Heart right ventricle (tissue), 16 donors: ENCODE measurements at regions not wholly inside any gene's neighbourhood (a gene's known extent, or its start where the extent isn't known, plus 50 kb on each side); places are given as distances from the start of the nearest gene placed in this dataset.
"Not testable (repeated sequence)": the region's sequence is repeated elsewhere in the genome, so short reads cannot be mapped to it uniquely, and the experiment has no call there.

ENCODE experiments used
- ATAC-seq, 8 donors: fragments of 200-7000 bp; cut with Tn5 transposase; one replicate each; pipeline ENCODE4 v1.9.1; 2020; ENCODE audit warnings: mild to moderate bottlenecking in 8 of 8, moderate library complexity in 8 of 8, moderate number of reproducible peaks in 1 of 8
- DNase-seq, 2 donors: peaks; one replicate each; pipeline ENCODE4 v3.0.0-alpha.2; 2020
- H3K27ac ChIP-seq, 10 donors: fragments of 200-600 bp; sonication (generic) in 2 of 10; one replicate each; pipeline versions ENCODE4 v1.5.0 to v1.8.0; 2020 to 2022; ENCODE audit warnings: mild to moderate bottlenecking in 3 of 10
- H3K27me3 ChIP-seq, 7 donors: fragments of 200-600 bp; one replicate each; pipeline ENCODE4 v1.8.0; 2021 to 2022; ENCODE audit warnings: mild to moderate bottlenecking in 2 of 7
- H3K36me3 ChIP-seq, 9 donors: fragments of 200-600 bp; sonication (generic) in 1 of 9; one replicate each; pipeline versions ENCODE4 v1.5.0 to v1.8.0; 2020 to 2022; ENCODE audit warnings: mild to moderate bottlenecking in 2 of 9
- H3K4me1 ChIP-seq, 9 donors: fragments of 200-600 bp; sonication (generic) in 1 of 9; one replicate each; pipeline versions ENCODE4 v1.5.0 to v1.8.0; 2020 to 2022; ENCODE audit warnings: mild to moderate bottlenecking in 4 of 9
- H3K4me3 ChIP-seq, 10 donors: fragments of 200-600 bp; sonication (generic) in 2 of 10; one replicate each; pipeline versions ENCODE4 v1.5.0 to v1.8.0; 2020 to 2022; ENCODE audit warnings: mild to moderate bottlenecking in 7 of 10, moderate library complexity in 2 of 10
- H3K9me3 ChIP-seq, 11 donors: fragments of 200-600 bp in 10 of 11; sonication (generic) in 2 of 11; one replicate each; pipeline versions ENCODE4 v1.5.0 to v1.8.0; 2013 to 2022; ENCODE audit warnings: mild to moderate bottlenecking in 2 of 11, control low read depth in 1 of 11, moderate library complexity in 1 of 11
- WGBS, 2 donors: extraction: QIAGEN DNeasy Blood & Tissue Kit; methylation state at CpG; one replicate each; pipeline ENCODE4 v1.1.7; 2013; ENCODE audit warnings: inconsistent platforms in 1 of 2; 5-methylcytosine and 5-hydroxymethylcytosine counted together
- intact Hi-C, 10 donors: fragments of 100-400 bp; cut with DNase I; formaldehyde crosslinking; loops; one replicate each; pipeline versions ENCODE4 v1.11.1 to v1.14.2; 2022
- TF ChIP-seq, protein P1 (sequence below), 9 donors: fragments of 200-600 bp; sonication (generic) in 2 of 9; IDR thresholded peaks; one replicate each; pipeline versions ENCODE4 v1.5.0 to v1.8.0; 2021 to 2022; ENCODE audit warnings: antibody characterized with exemption in 9 of 9, mild to moderate bottlenecking in 5 of 9, moderate library complexity in 1 of 9
- donor health status: Arrhythmogenic right ventricular cardiomyopathy.
- donor health status: ischemic (EF 13 %, LVEDD 7.1; RV severe dilation, severe dysfunction).
- donor health status: healthy with polysubstance abuse.
- donor health status: DM: no; HTN: yes; CAD: no.
- donor health status: DM: no; HTN: no; CAD: no.
- donor health status: ischemic (EF 25% LVEDD 6.9; RV normal size, moderate dysfunction).
- donor health status: ischemic (EF 25% LVEDD 5.7; RV mildly dilated, moderate dysfunction).
- donor health status: healthy.
- donor health status: DM: yes; HTN: yes; CAD: no.
- donor health status: Ischemic cardiomyopathy.
- donor health status: ischemic (EF 35%, LVEDD 5.7; RV mildly dilated, moderate dysfunction).
- donor health status: nonischemic (EF 11% LVEDD 7.7; RV severe dilation, severe dysfunction).
- donor health status: DM: yes; HTN: yes; CAD: no.
- donor health status: PGD.
- donor health status: ischemic (EF 29% LVEDD 5.4; RV normal size, mild dysfunction).
- donor health status: nonischemic (EF 23%, LVEDD 6.1; RV moderate dilation, normal function).

DNA sequence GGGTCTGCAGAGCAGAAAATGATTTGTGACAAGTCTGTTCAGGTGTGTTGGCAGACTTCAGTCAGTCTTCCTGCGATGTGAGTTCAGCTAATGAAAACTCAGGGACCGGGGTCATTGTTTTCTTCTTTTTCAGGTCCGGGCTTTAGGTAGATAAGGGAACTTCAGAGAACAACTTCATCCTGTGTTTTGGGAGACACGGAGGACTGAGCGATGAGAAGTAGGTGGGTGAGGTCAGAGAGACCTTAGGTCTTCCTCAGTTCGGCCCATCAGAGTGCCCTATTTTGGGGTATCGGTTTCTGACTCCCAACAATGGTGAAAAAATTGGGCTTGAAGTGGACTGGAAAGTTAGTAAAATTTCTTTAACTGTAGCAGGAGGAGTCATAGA, 88.9 kb upstream of the ATF7IP2 start:
- WGBS, 2 donors = 90 to 94% methylated on average over 7 of the region's 7 CpGs

DNA sequence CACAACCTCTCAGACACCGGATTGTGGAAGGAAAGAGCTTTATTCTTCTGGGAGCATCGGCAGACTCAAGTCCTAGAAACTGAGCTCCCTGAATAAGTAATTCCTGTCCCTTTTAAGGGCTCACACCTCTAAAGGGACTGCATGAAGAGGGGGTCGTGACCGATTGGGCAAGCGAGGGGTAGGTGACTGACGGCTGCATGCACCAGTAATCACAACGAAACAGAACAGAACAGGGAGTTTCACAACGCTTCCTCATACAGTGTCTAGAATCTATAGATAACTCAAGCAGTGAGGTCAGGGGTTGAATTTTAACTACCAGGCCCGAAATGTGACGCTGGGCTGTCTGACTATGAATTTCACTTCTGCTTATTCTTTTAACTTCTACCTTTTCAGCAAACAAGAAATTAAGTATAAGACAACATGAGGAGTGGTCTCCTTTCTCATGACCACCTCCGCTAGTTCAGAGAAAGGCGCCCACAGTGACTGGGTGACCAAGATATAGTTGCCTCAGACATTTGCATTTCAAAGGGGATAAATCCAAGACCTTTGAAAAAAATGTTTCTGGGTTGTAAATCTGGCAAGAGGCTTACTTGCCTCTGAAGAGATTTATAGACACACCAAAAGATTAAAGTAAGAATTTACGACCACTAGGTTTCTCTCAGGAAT, 88.4 kb upstream of the ATF7IP2 start:
- no peaks in the 10 kb centered on the region for H3K36me3 ChIP-seq
- no peak overlapping the region for H3K4me3 ChIP-seq
- H3K4me1 ChIP-seq = no peaks in the 10 kb centered on the region
- H3K27me3 ChIP-seq = peaks cover 0 to 5% (median 0%) of the 10 kb centered on the region in 7 donors
- TF ChIP-seq, protein P1, sequence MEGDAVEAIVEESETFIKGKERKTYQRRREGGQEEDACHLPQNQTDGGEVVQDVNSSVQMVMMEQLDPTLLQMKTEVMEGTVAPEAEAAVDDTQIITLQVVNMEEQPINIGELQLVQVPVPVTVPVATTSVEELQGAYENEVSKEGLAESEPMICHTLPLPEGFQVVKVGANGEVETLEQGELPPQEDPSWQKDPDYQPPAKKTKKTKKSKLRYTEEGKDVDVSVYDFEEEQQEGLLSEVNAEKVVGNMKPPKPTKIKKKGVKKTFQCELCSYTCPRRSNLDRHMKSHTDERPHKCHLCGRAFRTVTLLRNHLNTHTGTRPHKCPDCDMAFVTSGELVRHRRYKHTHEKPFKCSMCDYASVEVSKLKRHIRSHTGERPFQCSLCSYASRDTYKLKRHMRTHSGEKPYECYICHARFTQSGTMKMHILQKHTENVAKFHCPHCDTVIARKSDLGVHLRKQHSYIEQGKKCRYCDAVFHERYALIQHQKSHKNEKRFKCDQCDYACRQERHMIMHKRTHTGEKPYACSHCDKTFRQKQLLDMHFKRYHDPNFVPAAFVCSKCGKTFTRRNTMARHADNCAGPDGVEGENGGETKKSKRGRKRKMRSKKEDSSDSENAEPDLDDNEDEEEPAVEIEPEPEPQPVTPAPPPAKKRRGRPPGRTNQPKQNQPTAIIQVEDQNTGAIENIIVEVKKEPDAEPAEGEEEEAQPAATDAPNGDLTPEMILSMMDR (IDR thresholded peaks at IDR 0.05) = no peak
- H3K9me3 ChIP-seq = peaks cover 0 to 7% (median 0%) of the 10 kb centered on the region in 11 donors
- no peak for ATAC-seq
- DNase-seq = peak in 1 of 2 donors; percentile 6
- 81 to 89% methylated on average over 13 of the region's 13 CpGs for WGBS, 2 donors
- peak overlapping the region in 1 of 10 donors; percentile 20 for H3K27ac ChIP-seq
- intact Hi-C loops = no loop called here

More for the DNA sequence above, 88.9 kb upstream of the ATF7IP2 start:
- H3K9me3 ChIP-seq = peaks cover 0 to 13% (median 0%) of the 10 kb centered on the region in 11 donors
- H3K36me3 ChIP-seq = no peaks in the 10 kb centered on the region
- H3K27ac ChIP-seq = no peak overlapping the region
- no peak for ATAC-seq
- no peaks in the 10 kb centered on the region for H3K4me1 ChIP-seq
- peaks cover 0 to 5% (median 0%) of the 10 kb centered on the region in 7 donors for H3K27me3 ChIP-seq
- DNase-seq = no peak
- TF ChIP-seq, protein P1 (IDR thresholded peaks at IDR 0.05) = no peak
- intact Hi-C loops = no loop called here
- H3K4me3 ChIP-seq = no peak overlapping the region

DNA sequence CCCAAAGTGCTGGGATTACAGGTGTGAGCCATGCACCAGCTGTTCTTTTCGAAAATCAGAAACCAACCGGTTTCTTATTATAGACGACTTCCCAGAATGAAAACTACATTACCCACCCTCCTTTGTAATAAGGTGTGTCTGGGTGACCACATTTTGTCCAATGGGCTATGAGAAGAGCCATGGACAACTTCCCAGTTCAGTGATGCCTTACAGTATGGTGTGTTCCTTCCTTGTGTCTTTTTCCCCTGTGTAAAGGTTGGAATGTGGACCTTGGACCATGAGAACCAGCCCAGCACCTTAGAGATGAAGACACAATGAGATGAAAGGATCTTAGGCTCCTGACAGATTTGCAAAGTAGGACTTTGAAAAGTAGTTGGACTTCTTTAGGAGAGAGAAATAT, 85.0 kb upstream of the ATF7IP2 start:
- H3K9me3 ChIP-seq = no peaks in the 10 kb centered on the region
- WGBS, 2 donors = 89 to 92% methylated on average over 3 of the region's 3 CpGs
- DNase-seq = no peak

DNA sequence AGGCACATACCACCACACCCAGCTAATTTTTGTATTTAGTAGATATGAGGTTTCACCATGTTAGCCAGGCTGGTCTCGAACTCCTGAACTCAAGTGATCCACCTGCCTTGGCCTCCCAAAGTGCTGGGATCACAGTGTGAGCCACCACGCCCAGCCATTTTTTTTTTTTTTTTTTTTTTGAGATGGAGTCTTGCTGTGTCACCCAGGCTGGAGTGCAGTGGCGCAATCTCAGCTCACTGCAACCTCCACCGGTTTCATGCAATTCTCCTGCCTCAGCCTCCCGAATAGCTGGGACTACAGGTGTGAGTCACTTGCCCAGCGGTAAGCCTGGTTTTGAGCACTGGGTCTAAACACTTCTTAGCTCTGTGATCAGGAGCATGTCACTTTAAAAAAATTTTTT, 84.3 kb upstream of the ATF7IP2 start:
- intact Hi-C loops, H3K4me3 ChIP-seq, ATAC-seq, DNase-seq, H3K4me1 ChIP-seq, H3K36me3 ChIP-seq, H3K27me3 ChIP-seq, H3K9me3 ChIP-seq, H3K27ac ChIP-seq: not testable (repeated sequence)
- 92 to 96% methylated on average over 6 of the region's 6 CpGs for WGBS, 2 donors

More for the DNA sequence above, 85.0 kb upstream of the ATF7IP2 start:
- H3K27me3 ChIP-seq = no peaks in the 10 kb centered on the region
- no peak overlapping the region for H3K27ac ChIP-seq
- TF ChIP-seq, protein P1 (IDR thresholded peaks at IDR 0.05) = no peak
- ATAC-seq = no peak
- intact Hi-C loops = no loop called here
- no peaks in the 10 kb centered on the region for H3K4me1 ChIP-seq
- H3K36me3 ChIP-seq = no peaks in the 10 kb centered on the region
- no peak overlapping the region for H3K4me3 ChIP-seq

DNA sequence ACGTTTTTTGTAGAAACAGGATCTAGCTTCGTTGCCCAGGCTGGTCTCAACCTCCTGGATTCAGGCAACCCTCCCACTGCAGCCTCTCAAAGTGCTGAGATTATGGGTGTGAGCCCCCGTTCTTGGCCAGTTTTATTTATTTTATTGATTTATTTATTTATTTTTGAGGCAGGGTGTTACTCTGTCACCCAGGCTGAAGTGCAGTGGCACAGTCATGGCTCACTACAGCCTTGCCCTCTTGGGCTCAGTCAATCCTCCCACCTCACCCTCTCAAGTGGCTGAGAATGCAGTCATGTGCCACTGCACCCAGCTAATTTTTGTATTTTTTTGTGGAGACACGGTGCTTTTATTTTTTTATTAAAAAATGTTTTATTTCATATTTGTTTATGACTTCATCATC, 79.9 kb upstream of the ATF7IP2 start:
- intact Hi-C loops = no loop called here
- WGBS, 2 donors = 84 to 93% methylated on average over 4 of the region's 4 CpGs
- Histone ChIP-seq H3K9me3 (no peaks in the 10 kb centered on the region), H3K27me3 (no peaks in the 10 kb centered on the region), H3K27ac (no peak overlapping the region), H3K4me1 (no peaks in the 10 kb centered on the region), H3K36me3 (no peaks in the 10 kb centered on the region), H3K4me3 (no peak overlapping the region)
- DNase-seq (no peak), ATAC-seq (no peak)
- TF ChIP-seq, protein P1 (IDR thresholded peaks at IDR 0.05) = no peak
